Osteoblast (primary cell): ENCODE measurements at regions not wholly inside any gene's neighbourhood (a gene's known extent, or its start where the extent isn't known, plus 50 kb on each side); places are given as distances from the start of the nearest gene placed in this dataset.

Experiments
- DNase-seq: peaks from one replicate; pipeline ENCODE4 v3.0.0; 2011; ENCODE audit warnings: low spot score, mixed read lengths; ENCODE audit not compliant: insufficient read length; ENCODE audit errors: missing footprints
- H2AFZ ChIP-seq: 2 replicates; pipeline ENCODE4 v1.6.0; 2011; ENCODE audit warnings: mild to moderate bottlenecking, low read length
- H3K27ac ChIP-seq: 2 replicates; pipeline ENCODE4 v1.5.1; 2011; ENCODE audit warnings: mild to moderate bottlenecking, low read depth, low read length, moderate library complexity
- H3K27me3 ChIP-seq: 2 replicates; pipeline ENCODE4 v1.6.0; 2012; ENCODE audit warnings: mild to moderate bottlenecking, control low read depth, inconsistent platforms, low read length, moderate library complexity; ENCODE audit not compliant: insufficient read depth
- H3K36me3 ChIP-seq: 2 replicates; pipeline ENCODE4 v1.5.1; 2011; ENCODE audit warnings: mild to moderate bottlenecking, low read length, control low read depth, moderate library complexity; ENCODE audit not compliant: insufficient read depth
- H3K4me1 ChIP-seq: 2 replicates; pipeline ENCODE4 v1.5.1; 2011; ENCODE audit warnings: mild to moderate bottlenecking, low read length, control low read depth, moderate library complexity; ENCODE audit not compliant: insufficient read depth
- H3K4me2 ChIP-seq: 2 replicates; pipeline ENCODE4 v1.6.0; 2011; ENCODE audit warnings: mild to moderate bottlenecking, low read length; ENCODE audit not compliant: insufficient read depth
- H3K4me3 ChIP-seq: fragments of 200-600 bp; sonication (generic); 3 replicates; pipeline ENCODE4 v1.5.1; 2012; ENCODE audit warnings: mild to moderate bottlenecking, low read length, inconsistent platforms; ENCODE audit not compliant: insufficient read depth
- H3K79me2 ChIP-seq: 2 replicates; pipeline ENCODE4 v1.6.0; 2012; ENCODE audit warnings: mild to moderate bottlenecking, low read length, control low read depth, inconsistent platforms; ENCODE audit not compliant: insufficient read depth
- H3K9me3 ChIP-seq: 2 replicates; pipeline ENCODE4 v1.5.1; 2011; ENCODE audit warnings: low read depth, low read length, control low read depth
- H4K20me1 ChIP-seq: 2 replicates; pipeline ENCODE4 v1.6.0; 2012; ENCODE audit warnings: mild to moderate bottlenecking, low read length, control low read depth; ENCODE audit not compliant: insufficient read depth
- CTCF ChIP-seq: IDR thresholded peaks from 2 replicates; pipeline ENCODE4 v1.5.1; 2011; ENCODE audit warnings: mild to moderate bottlenecking, low read depth, low read length, moderate library complexity; ENCODE audit errors: extremely low read depth

GRCh38 chr2:144922519-144922918 lies 402.6 kb upstream of the ZEB2 start:
- H2AFZ ChIP-seq = no peak overlapping the region

GRCh38 chr2:144920755-144921530 lies 401.0 kb upstream of the ZEB2 start:
- no peaks in the 10 kb centered on the region for H3K79me2 ChIP-seq
- H3K27me3 ChIP-seq = no peaks in the 10 kb centered on the region
- no peak overlapping the region for H3K4me2 ChIP-seq
- no peak for DNase-seq
- no peaks in the 10 kb centered on the region for H3K9me3 ChIP-seq
- no peak for TF ChIP-seq CTCF
- no peak overlapping the region for H3K4me3 ChIP-seq
- H3K27ac ChIP-seq = no peak overlapping the region
- no peaks in the 10 kb centered on the region for H3K4me1 ChIP-seq
- H2AFZ ChIP-seq = no peak overlapping the region
- H4K20me1 ChIP-seq = no peaks in the 10 kb centered on the region
- H3K36me3 ChIP-seq = no peaks in the 10 kb centered on the region

More at GRCh38 chr2:144922519-144922918, 402.6 kb upstream of the ZEB2 start:
- no peak overlapping the region for H3K4me2 ChIP-seq
- H3K4me1 ChIP-seq = no peaks in the 10 kb centered on the region
- no peak overlapping the region for H3K4me3 ChIP-seq
- no peak for TF ChIP-seq CTCF
- no peaks in the 10 kb centered on the region for H3K79me2 ChIP-seq
- H3K9me3 ChIP-seq = no peaks in the 10 kb centered on the region
- no peaks in the 10 kb centered on the region for H3K36me3 ChIP-seq
- DNase-seq = no peak
- H3K27me3 ChIP-seq = no peaks in the 10 kb centered on the region
- H4K20me1 ChIP-seq = no peaks in the 10 kb centered on the region
- H3K27ac ChIP-seq = no peak overlapping the region

- H3K79me2 ChIP-seq = no peaks in the 10 kb centered on the region
- H3K9me3 ChIP-seq = no peaks in the 10 kb centered on the region
- no peaks in the 10 kb centered on the region for H3K36me3 ChIP-seq
- no peak overlapping the region for H3K4me3 ChIP-seq
- no peaks in the 10 kb centered on the region for H3K4me1 ChIP-seq
- H3K4me2 ChIP-seq = no peak overlapping the region
- H3K27me3 ChIP-seq = no peaks in the 10 kb centered on the region
- no peak overlapping the region for H3K27ac ChIP-seq
- no peak for DNase-seq
- no peak overlapping the region for H2AFZ ChIP-seq
- H4K20me1 ChIP-seq = no peaks in the 10 kb centered on the region
- TF ChIP-seq CTCF = no peak
These were observed 394.9 kb upstream of the ZEB2 start for GRCh38 chr2:144914622-144915318.

GRCh38 chr2:144914113-144914512 lies 394.2 kb upstream of the ZEB2 start:
- no peaks in the 10 kb centered on the region for H3K4me1 ChIP-seq

More at GRCh38 chr2:144914113-144914512, 394.2 kb upstream of the ZEB2 start:
- DNase-seq = peak; percentile 41
- no peaks in the 10 kb centered on the region for H3K27me3 ChIP-seq
- no peak overlapping the region for H3K27ac ChIP-seq
- TF ChIP-seq CTCF = no peak
- H3K9me3 ChIP-seq = no peaks in the 10 kb centered on the region
- no peaks in the 10 kb centered on the region for H3K36me3 ChIP-seq
- H3K4me3 ChIP-seq = no peak overlapping the region
- H3K79me2 ChIP-seq = no peaks in the 10 kb centered on the region
- no peak overlapping the region for H3K4me2 ChIP-seq
- H4K20me1 ChIP-seq = no peaks in the 10 kb centered on the region
- H2AFZ ChIP-seq = no peak overlapping the region
